HEK293T (cell line): ENCODE measurements at regions not wholly inside any gene's neighbourhood (a gene's known extent, or its start where the extent isn't known, plus 50 kb on each side); places are given as distances from the start of the nearest gene placed in this dataset.

ENCODE experiments used
- CTCF ChIA-PET: fragments of 350-600 bp; formaldehyde crosslinking; extraction: SDS; loops from one replicate; lab custom pipeline; 2021; ENCODE audit warnings: antibody characterized with exemption, inconsistent platforms; lab: Yijun Ruan, JAX
- POLR2A ChIA-PET: fragments of 350-600 bp; formaldehyde crosslinking; extraction: SDS; loops from one replicate; lab custom pipeline; 2020; ENCODE audit warnings: antibody characterized with exemption, inconsistent platforms; lab: Yijun Ruan, JAX
- DNase-seq: peaks from one replicate; pipeline ENCODE4 v3.0.0; 2012; ENCODE audit warnings: mixed read lengths; ENCODE audit errors: extremely low spot score
- ARNT ChIP-seq: fragments of 450-650 bp; IDR thresholded peaks from 2 replicates; pipeline ENCODE4 v1.6.1; 2017; ENCODE audit warnings: mild to moderate bottlenecking
- BHLHE40 ChIP-seq: fragments of 450-650 bp; IDR thresholded peaks from 2 replicates; pipeline ENCODE4 v1.6.1; 2016; ENCODE audit warnings: mild to moderate bottlenecking, moderate library complexity, borderline replicate concordance
- CTBP1 ChIP-seq: fragments of 450-650 bp; IDR thresholded peaks from 2 replicates; pipeline ENCODE4 v1.6.1; 2016; ENCODE audit warnings: borderline replicate concordance
- ELF4 ChIP-seq: fragments of 450-650 bp; IDR thresholded peaks from 2 replicates; pipeline ENCODE4 v1.6.1; 2017; ENCODE audit warnings: antibody characterized with exemption
- FOXA1 ChIP-seq: fragments of 450-650 bp; IDR thresholded peaks from 2 replicates; pipeline ENCODE4 v1.6.1; 2016; ENCODE audit warnings: mild to moderate bottlenecking
- FOXK2 ChIP-seq: fragments of 450-650 bp; IDR thresholded peaks from 2 replicates; pipeline ENCODE4 v1.6.1; 2016; ENCODE audit warnings: mild to moderate bottlenecking
- FOXM1 ChIP-seq: fragments of 450-650 bp; IDR thresholded peaks from 2 replicates; pipeline ENCODE4 v1.6.1; 2017; ENCODE audit warnings: mild to moderate bottlenecking, borderline replicate concordance
- HDGF ChIP-seq: fragments of 450-650 bp; IDR thresholded peaks from 2 replicates; pipeline ENCODE4 v1.6.1; 2017; ENCODE audit warnings: antibody characterized with exemption, borderline replicate concordance
- L3MBTL2 ChIP-seq: fragments of 450-650 bp; conservative IDR thresholded peaks from 2 replicates; pipeline ENCODE4 v1.6.1; 2016; ENCODE audit warnings: mild to moderate bottlenecking
- LEF1 ChIP-seq: fragments of 450-650 bp; IDR thresholded peaks from 2 replicates; pipeline ENCODE4 v1.6.1; 2017; ENCODE audit warnings: mild to moderate bottlenecking, borderline replicate concordance
- NFRKB ChIP-seq: fragments of 450-650 bp; IDR thresholded peaks from 2 replicates; pipeline ENCODE4 v1.6.1; 2016; ENCODE audit warnings: mild to moderate bottlenecking, moderate library complexity
- SP1 ChIP-seq: fragments of 450-650 bp; IDR thresholded peaks from 2 replicates; pipeline ENCODE4 v1.6.1; 2017
- SUZ12 ChIP-seq: fragments of 450-650 bp; IDR thresholded peaks from 2 replicates; pipeline ENCODE4 v1.6.1; 2016; ENCODE audit warnings: mild to moderate bottlenecking
- TARDBP ChIP-seq: fragments of 450-650 bp; IDR thresholded peaks from 2 replicates; pipeline ENCODE4 v1.6.1; 2016
- ZNF384 ChIP-seq: fragments of 450-650 bp; IDR thresholded peaks from 2 replicates; pipeline ENCODE4 v1.6.1; 2016
- TF ChIP-seq, protein P1 (sequence below): fragments of 450-650 bp; IDR thresholded peaks from 2 replicates; pipeline ENCODE4 v1.6.1; 2016

DNA sequence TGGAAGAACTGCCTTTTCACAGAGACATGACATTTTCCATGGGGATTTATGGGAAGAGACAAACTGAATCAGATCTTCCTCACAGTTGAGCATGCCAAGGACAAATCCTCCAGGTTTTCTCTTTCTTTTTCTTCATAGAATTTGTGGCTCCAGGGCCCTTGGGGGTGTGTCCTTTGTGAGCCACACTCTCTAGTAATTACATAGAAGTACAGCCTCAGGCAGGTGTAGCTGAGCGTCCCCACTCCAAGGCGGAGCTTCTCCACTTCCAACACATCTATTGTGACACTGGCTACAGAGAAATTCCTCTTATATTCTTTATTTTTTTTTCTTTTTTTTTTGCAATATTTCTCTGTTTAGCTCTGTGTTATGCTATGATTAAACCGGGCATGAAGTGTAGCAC is 420.5 kb upstream of the CD180 start:
- DNase-seq: no peak
- ChIA-PET CTCF (no interaction called here), POLR2A (no interaction called here)
- TF ChIP-seq ELF4 (no peak), SUZ12 (no peak)

DNA sequence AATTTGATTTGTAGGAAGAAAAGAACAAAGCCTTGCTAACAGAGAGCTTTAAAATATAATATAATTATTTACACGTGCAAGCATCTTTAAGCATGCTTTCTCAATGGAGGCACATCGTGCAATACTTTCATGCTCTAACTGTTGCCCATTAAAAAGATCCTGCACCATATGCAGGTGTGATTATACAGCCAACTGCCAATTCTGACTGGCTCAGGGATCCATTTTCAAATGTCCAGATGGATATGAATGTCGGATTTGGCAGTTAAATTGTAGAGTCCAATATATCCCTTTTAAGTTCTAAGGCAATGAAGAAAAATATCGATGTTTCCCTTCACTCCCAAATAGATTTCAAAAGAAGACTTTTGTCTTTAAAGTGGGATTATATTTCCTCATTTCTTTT is 416.4 kb upstream of the CD180 start:
- TF ChIP-seq TARDBP (no peak), NFRKB (no peak), L3MBTL2 (no peak), FOXM1 (no peak), BHLHE40 (no peak)
- POLR2A ChIA-PET: no interaction called here
- CTCF ChIA-PET: no interaction called here
- no peak for DNase-seq

DNA sequence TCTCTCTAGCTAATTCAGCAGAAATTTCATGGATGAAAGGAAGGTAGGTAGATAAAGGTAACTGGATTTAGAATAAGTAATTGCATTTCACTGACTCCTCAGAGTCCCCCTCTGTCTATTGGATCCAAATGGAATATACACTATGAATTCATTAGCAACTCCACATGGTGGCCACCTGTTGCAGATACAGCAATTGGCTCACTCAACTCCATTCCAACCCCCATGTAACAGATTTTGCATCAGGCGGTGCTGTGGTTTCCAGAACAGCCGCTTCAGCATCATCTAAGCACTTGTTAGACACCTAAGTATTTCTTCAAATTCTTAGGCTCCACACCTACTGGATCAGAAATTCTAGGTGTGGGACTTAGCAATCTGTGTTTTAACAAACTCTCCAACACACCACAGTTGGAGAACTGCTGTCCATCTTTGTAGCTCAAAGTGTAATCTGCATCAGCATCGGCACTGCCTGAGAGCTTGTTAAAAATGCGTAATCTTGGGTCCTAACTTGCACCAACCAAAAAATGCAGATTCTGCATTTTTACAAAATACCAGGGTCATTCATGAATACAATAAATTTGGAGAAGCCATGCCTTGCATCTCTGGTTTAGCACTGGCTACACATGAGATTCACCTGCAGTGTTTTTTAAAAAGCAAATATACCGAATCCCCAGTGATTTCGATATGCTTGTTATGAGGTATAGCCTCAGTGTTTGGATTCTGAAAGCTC is 413.8 kb upstream of the CD180 start:
- POLR2A ChIA-PET: no interaction called here
- DNase-seq: no peak
- TF ChIP-seq TARDBP (no peak), ELF4 (no peak), FOXA1 (no peak), L3MBTL2 (no peak), HDGF (no peak), ZNF384 (no peak), NFRKB (no peak), ARNT (no peak), CTBP1 (no peak)
- CTCF ChIA-PET: no interaction called here

DNA sequence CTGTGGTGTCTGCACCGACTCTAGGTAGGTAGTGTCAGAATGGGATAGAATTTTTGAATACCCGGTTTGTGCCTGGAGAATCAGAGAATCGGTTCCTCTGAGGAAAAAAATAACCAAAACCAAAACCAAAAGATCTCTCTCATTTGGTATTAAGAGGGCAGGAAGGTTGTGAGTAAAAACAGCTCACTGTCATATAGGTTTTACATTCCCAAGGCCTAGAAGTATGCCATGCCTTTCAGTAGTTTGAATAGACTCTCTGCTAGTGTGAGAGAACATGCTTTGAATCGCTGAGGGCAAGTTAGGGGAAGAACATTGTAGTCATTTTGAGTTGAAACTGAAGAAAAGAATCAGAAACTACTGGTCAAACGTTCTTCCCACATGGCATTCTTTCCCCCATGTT is 411.4 kb upstream of the CD180 start:
- DNase-seq: no peak
- TF ChIP-seq CTBP1 (no peak), TARDBP (no peak), ARNT (no peak), HDGF (no peak), L3MBTL2 (no peak), SUZ12 (no peak), BHLHE40 (no peak), FOXA1 (no peak), FOXM1 (no peak), ZNF384 (no peak), NFRKB (no peak), FOXK2 (no peak), LEF1 (no peak), SP1 (no peak), ELF4 (no peak)
- TF ChIP-seq, protein P1, sequence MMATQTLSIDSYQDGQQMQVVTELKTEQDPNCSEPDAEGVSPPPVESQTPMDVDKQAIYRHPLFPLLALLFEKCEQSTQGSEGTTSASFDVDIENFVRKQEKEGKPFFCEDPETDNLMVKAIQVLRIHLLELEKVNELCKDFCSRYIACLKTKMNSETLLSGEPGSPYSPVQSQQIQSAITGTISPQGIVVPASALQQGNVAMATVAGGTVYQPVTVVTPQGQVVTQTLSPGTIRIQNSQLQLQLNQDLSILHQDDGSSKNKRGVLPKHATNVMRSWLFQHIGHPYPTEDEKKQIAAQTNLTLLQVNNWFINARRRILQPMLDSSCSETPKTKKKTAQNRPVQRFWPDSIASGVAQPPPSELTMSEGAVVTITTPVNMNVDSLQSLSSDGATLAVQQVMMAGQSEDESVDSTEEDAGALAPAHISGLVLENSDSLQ: no peak
- ChIA-PET POLR2A (no interaction called here), CTCF (no interaction called here)

DNA sequence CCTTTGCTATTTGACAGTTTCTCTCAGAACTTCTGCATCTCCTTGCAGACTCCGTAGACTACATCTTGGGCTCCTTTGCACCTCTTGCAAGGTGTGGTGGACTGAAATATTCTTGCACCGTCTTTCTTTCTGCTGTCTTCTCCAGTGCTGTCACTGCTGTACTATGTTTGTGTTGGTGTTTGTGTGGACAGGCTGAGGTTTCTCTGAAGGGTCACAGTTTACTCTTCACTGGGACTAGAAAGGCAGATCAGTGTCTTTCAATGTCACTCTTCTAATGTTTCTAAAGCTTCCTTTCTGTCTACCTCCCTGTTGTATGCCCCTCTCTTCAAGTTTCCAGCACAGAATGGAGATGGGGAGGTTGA is 410.0 kb upstream of the CD180 start:
- DNase-seq: no peak
- TF ChIP-seq LEF1 (no peak), SP1 (no peak), HDGF (no peak), NFRKB (no peak), ARNT (no peak), L3MBTL2 (no peak), FOXK2 (no peak), CTBP1 (no peak), ELF4 (no peak), TARDBP (no peak), ZNF384 (no peak)
- ChIA-PET CTCF (no interaction called here), POLR2A (no interaction called here)

DNA sequence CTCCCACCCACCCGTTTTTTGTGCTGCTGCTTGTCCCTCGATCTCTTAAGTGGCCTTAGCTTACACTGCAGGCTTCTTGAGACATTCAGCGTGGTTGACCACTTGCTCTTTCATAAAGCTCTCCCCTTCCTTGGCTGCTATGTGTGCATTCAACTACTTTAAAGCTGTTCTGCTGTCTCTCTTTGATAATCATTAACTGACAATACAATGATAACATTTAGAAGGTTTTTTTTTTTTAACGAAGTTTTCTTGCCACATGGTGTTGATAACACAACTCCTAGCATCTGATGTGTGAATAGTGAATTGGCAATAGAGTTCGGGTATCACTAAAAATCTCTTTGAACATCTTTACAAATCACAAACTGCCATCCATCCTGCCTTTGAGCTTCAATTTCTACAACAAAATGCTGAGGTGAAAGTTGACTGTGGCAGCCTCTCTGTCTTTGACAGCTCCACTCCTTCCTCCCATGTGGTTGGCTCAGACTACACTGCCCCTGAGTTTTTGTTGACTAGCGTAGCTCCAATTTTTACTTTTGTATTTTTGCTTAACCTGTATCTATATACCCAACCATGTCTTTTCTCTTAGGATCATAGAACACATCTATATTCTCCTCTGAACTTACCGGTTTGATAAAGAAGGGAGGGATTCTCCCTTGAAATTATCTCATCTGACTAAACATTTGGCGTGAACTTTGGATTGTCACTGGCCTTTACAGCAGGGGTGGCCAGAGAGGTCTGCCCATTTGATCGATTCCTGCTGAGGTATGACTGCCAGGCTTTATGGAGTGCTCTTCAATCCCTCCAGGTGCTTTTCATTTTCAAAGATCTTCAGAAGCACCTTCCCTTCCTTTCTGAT is 409.4 kb upstream of the CD180 start:
- no peak for TF ChIP-seq FOXA1
- TF ChIP-seq, protein P1: no peak
- no peak for TF ChIP-seq TARDBP
- no peak for TF ChIP-seq HDGF
- TF ChIP-seq NFRKB: no peak
- no peak for TF ChIP-seq ELF4
- TF ChIP-seq ZNF384: no peak
- no peak for TF ChIP-seq BHLHE40
- TF ChIP-seq SUZ12: no peak
- no peak for TF ChIP-seq CTBP1
- TF ChIP-seq SP1: no peak
- no peak for TF ChIP-seq L3MBTL2
- DNase-seq: no peak
- ChIA-PET POLR2A (no interaction called here), CTCF (no interaction called here)

DNA sequence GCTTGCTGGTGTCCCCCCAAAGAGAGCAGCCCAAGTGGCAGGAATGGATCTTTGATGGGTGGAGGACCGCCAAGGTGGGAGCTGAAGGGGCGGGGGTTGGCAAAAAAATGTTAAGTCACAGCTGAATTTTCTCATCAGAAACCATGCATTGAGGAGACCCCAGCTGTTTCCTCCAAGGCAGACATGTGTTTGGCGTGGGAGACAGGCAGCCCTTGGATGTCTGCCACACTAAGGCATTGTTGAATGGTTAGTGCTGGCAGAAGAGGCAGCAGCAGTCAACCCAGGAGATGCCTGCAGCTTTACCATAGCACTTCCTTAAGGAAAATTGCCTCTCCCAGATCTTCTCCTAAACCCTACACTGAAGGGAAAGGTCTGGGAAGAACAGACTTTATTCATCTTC is 394.9 kb upstream of the CD180 start:
- ChIA-PET POLR2A (no interaction called here), CTCF (no interaction called here)
- TF ChIP-seq NFRKB: no peak
- TF ChIP-seq SUZ12: no peak
- TF ChIP-seq SP1: no peak
- no peak for TF ChIP-seq LEF1
- no peak for TF ChIP-seq FOXK2
- no peak for TF ChIP-seq FOXM1
- DNase-seq: no peak
